ENCODE measurements at regions not wholly inside any gene's neighbourhood (a gene's known extent, or its start where the extent isn't known, plus 50 kb on each side); places are given as distances from the start of the nearest gene placed in this dataset.

- H3K4me3 Mint-ChIP-seq: no peak overlapping the region
- H3K9me3 ChIP-seq (ENCODE audit: low read depth): no peaks in the 10 kb centered on the region
- H3F3A ChIP-seq (ENCODE audit: low read depth): peaks cover 4% of the 10 kb centered on the region
- no peaks in the 10 kb centered on the region for H3K36me3 Mint-ChIP-seq
- TF ChIP-seq CTCF (IDR thresholded peaks at IDR 0.05) (no peak), EZH2phosphoT487 (IDR thresholded peaks at IDR 0.05) (no peak)
- H3K27ac Mint-ChIP-seq: no peak overlapping the region
- H3K36me3 ChIP-seq: no peaks in the 10 kb centered on the region
- no peaks in the 10 kb centered on the region for H3K27me3 Mint-ChIP-seq (ENCODE audit: insufficient read depth, low read depth)
- H3K27ac ChIP-seq: no peak overlapping the region
- no peaks in the 10 kb centered on the region for H3K4me1 ChIP-seq
- no peak overlapping the region for H3K4me3 ChIP-seq
- H3K4me1 Mint-ChIP-seq: no peaks in the 10 kb centered on the region
- DNase-seq (ENCODE audit: low spot score): no peak
- H3K9ac ChIP-seq: no peak overlapping the region
- H3K79me2 ChIP-seq (ENCODE audit: low read depth): no peaks in the 10 kb centered on the region
- H3K9me3 Mint-ChIP-seq: no peaks in the 10 kb centered on the region
- H3K4me2 ChIP-seq: no peak overlapping the region
- H3K27me3 ChIP-seq: no peaks in the 10 kb centered on the region
- H4K20me1 ChIP-seq (ENCODE audit: low read depth): no peaks in the 10 kb centered on the region
- no peak overlapping the region for H2AFZ ChIP-seq (replicated peaks)
Measured at GRCh38 chr7:84302949-84303348, 108.4 kb upstream of the SEMA3A start.

GRCh38 chr7:84297616-84298015 lies 103.0 kb upstream of the SEMA3A start:
- Mint-ChIP-seq H3K27me3 (ENCODE audit: insufficient read depth, low read depth) (no peaks in the 10 kb centered on the region), H3K4me1 (peaks cover 5% of the 10 kb centered on the region), H3K36me3 (no peaks in the 10 kb centered on the region), H3K27ac (no peak overlapping the region), H3K4me3 (no peak overlapping the region), H3K9me3 (no peaks in the 10 kb centered on the region)
- Histone ChIP-seq H2AFZ (replicated peaks) (no peak overlapping the region), H3K9ac (no peak overlapping the region), H3K27me3 (no peaks in the 10 kb centered on the region), H3K4me2 (no peak overlapping the region), H3K27ac (no peak overlapping the region), H3K4me1 (peaks cover 13% of the 10 kb centered on the region), H4K20me1 (ENCODE audit: low read depth) (no peaks in the 10 kb centered on the region), H3K4me3 (no peak overlapping the region), H3K79me2 (ENCODE audit: low read depth) (no peaks in the 10 kb centered on the region), H3K36me3 (no peaks in the 10 kb centered on the region), H3F3A (ENCODE audit: low read depth) (peaks cover 4% of the 10 kb centered on the region), H3K9me3 (ENCODE audit: low read depth) (no peaks in the 10 kb centered on the region)
- DNase-seq (ENCODE audit: low spot score): no peak
- TF ChIP-seq EZH2phosphoT487 (IDR thresholded peaks at IDR 0.05): no peak

GRCh38 chr7:84294847-84295455 lies 100.4 kb upstream of the SEMA3A start:
- no peaks in the 10 kb centered on the region for H3K9me3 Mint-ChIP-seq
- H3K27ac Mint-ChIP-seq: no peak overlapping the region

More at GRCh38 chr7:84294847-84295455, 100.4 kb upstream of the SEMA3A start:
- no peaks in the 10 kb centered on the region for H3K36me3 ChIP-seq
- H3K36me3 Mint-ChIP-seq: no peaks in the 10 kb centered on the region
- no peak overlapping the region for H2AFZ ChIP-seq (replicated peaks)
- no peak overlapping the region for H3K4me2 ChIP-seq
- H3K9ac ChIP-seq: no peak overlapping the region
- no peak for TF ChIP-seq CTCF (IDR thresholded peaks at IDR 0.05)
- TF ChIP-seq EZH2phosphoT487 (IDR thresholded peaks at IDR 0.05): no peak
- TF ChIP-seq EZH2 (IDR thresholded peaks at IDR 0.05): no peak
- peaks cover 40% of the 10 kb centered on the region for H3K4me1 ChIP-seq
- H3K79me2 ChIP-seq (ENCODE audit: low read depth): no peaks in the 10 kb centered on the region
- H3K4me3 ChIP-seq: no peak overlapping the region
- no peak for DNase-seq (ENCODE audit: low spot score)
- no peaks in the 10 kb centered on the region for H3K9me3 ChIP-seq (ENCODE audit: low read depth)
- no peak overlapping the region for H3K4me3 Mint-ChIP-seq
- peaks cover 23% of the 10 kb centered on the region for H3K4me1 Mint-ChIP-seq
- H3F3A ChIP-seq (ENCODE audit: low read depth): peaks cover 30% of the 10 kb centered on the region
- no peak overlapping the region for H3K27ac ChIP-seq
- H3K27me3 ChIP-seq: no peaks in the 10 kb centered on the region
- H4K20me1 ChIP-seq (ENCODE audit: low read depth): no peaks in the 10 kb centered on the region
- H3K27me3 Mint-ChIP-seq (ENCODE audit: insufficient read depth, low read depth): no peaks in the 10 kb centered on the region

Measured in neural progenitor cell (in vitro differentiated cells).